ENCODE measurements at regions not wholly inside any gene's neighbourhood (a gene's known extent, or its start where the extent isn't known, plus 50 kb on each side); places are given as distances from the start of the nearest gene placed in this dataset.

- H3K23ac ChIP-seq (ENCODE audit: low read depth, low read length) = no peak overlapping the region
- no peaks in the 10 kb centered on the region for H3K79me1 ChIP-seq (ENCODE audit: low read depth in 1 of 2, low read length in 2 of 2)
- ChIA-PET POLR2A (ENCODE audit: unreplicated experiment) (no interaction called here), CTCF (no interaction called here)
- H3K56ac ChIP-seq (ENCODE audit: extremely low read depth, insufficient read depth, low read length) = no peak overlapping the region
- no peak overlapping the region for H3K9ac ChIP-seq (ENCODE audit: low read depth, low read length)
- no peak overlapping the region for H3K18ac ChIP-seq (ENCODE audit: low read depth, low read length)
- no peak overlapping the region for H3K14ac ChIP-seq (replicated peaks; ENCODE audit: low read depth, low read length)
- no peak overlapping the region for H2AK5ac ChIP-seq (ENCODE audit: low read depth, low read length)
- ATAC-seq (ENCODE audit: low read depth) (no peak), DNase-seq (no peak)
- no peak overlapping the region for H4K91ac ChIP-seq (ENCODE audit: insufficient read depth, low read depth, low read length)
- H3K36me3 ChIP-seq (ENCODE audit: control insufficient read depth, insufficient read depth, low read length) = no peaks in the 10 kb centered on the region
- no peaks in the 10 kb centered on the region for H4K20me1 ChIP-seq (ENCODE audit: insufficient read depth, low read length)
- no peak overlapping the region for H3K4ac ChIP-seq (ENCODE audit: low read depth, low read length)
- WGBS, 2 experiments (ENCODE audit: extremely low coverage in 2 of 2, insufficient read length in 1 of 2) = 33% methylated on average over 1 of the region's 8 CpGs; no CpG with 5 or more reads in 1 of the 2 experiments
- no peak overlapping the region for H3K4me3 ChIP-seq (ENCODE audit: insufficient read depth, low read depth, low read length)
- H4K5ac ChIP-seq (ENCODE audit: low read depth, low read length) = no peak overlapping the region
- H4K8ac ChIP-seq (ENCODE audit: low read depth in 2 of 2, low read length in 2 of 2) = no peak overlapping the region
- BruUV-seq (replicated peaks) = no TSS peak
- intact Hi-C loops (cut with micrococcal nuclease) (no loop called here), in situ Hi-C loops (cut with MboI; ENCODE audit: low sequenced_read_pairs) (no loop called here), dilution Hi-C loops (cut with HindIII; ENCODE audit: low sequenced_read_pairs, unreplicated experiment) (no loop called here)
- no peaks in the 10 kb centered on the region for H3K9me1 ChIP-seq (ENCODE audit: insufficient read depth, low read length)
- no peaks in the 10 kb centered on the region for H3K27me3 ChIP-seq (ENCODE audit: control insufficient read depth, insufficient read depth, low read length)
- TF ChIP-seq CTCF (conservative IDR thresholded peaks at IDR 0.05; ENCODE audit: low read depth, low read length) (no peak), USF2 (IDR thresholded peaks at IDR 0.05; ENCODE audit: low read depth, low read length) (no peak), SMC3 (IDR thresholded peaks at IDR 0.05; ENCODE audit: low read depth, low read length) (no peak), MAFK (IDR thresholded peaks at IDR 0.05; ENCODE audit: low read depth, low read length) (no peak), CHD1 (IDR thresholded peaks at IDR 0.05; ENCODE audit: low read depth, low read length) (no peak), MAZ (IDR thresholded peaks at IDR 0.05; ENCODE audit: borderline replicate concordance, low read depth, low read length) (no peak), MXI1 (IDR thresholded peaks at IDR 0.05; ENCODE audit: borderline replicate concordance, low read depth, low read length) (no peak), POLR2A (IDR thresholded peaks at IDR 0.05; ENCODE audit: low read depth, low read length) (no peak), RCOR1 (IDR thresholded peaks at IDR 0.05; ENCODE audit: insufficient replicate concordance, low read length) (no peak), ELK1 (IDR thresholded peaks at IDR 0.05; ENCODE audit: borderline replicate concordance, low read depth, low read length) (no peak), NFE2L2 (IDR thresholded peaks at IDR 0.05; ENCODE audit: low read depth, low read length) (no peak)
- H2BK120ac ChIP-seq (ENCODE audit: low read depth, low read length) = no peak overlapping the region
- no peak overlapping the region for H2AFZ ChIP-seq (replicated peaks; ENCODE audit: low read length, poor library complexity)
- no peaks in the 10 kb centered on the region for H3K4me1 ChIP-seq (ENCODE audit: control insufficient read depth, insufficient read depth, low read length)
- no peak overlapping the region for H2BK5ac ChIP-seq (ENCODE audit: low read depth, low read length, poor library complexity, severe bottlenecking)
- H3K4me2 ChIP-seq (ENCODE audit: low read depth, low read length) = no peak overlapping the region
- no peak overlapping the region for H3K27ac ChIP-seq (ENCODE audit: insufficient read depth, low read length)
- H2BK15ac ChIP-seq (ENCODE audit: low read depth, low read length) = no peak overlapping the region
- no peak overlapping the region for H2BK20ac ChIP-seq (ENCODE audit: low read depth, low read length)
- H2AK9ac ChIP-seq (replicated peaks; ENCODE audit: low read depth, low read length, poor library complexity) = no peak overlapping the region
- H3K9me3 ChIP-seq (ENCODE audit: control insufficient read depth, insufficient read depth, low read length) = peaks cover 51% of the 10 kb centered on the region
Measured at GRCh38 chr22:47996446-47996857, 1234.0 kb downstream of the TBC1D22A start.

All from IMR-90 (cell line).